Stimulated activated CD4-positive, alpha-beta T cell treated with anti-CD3 and anti-CD28 coated beads, Interleukin-12 subunit alpha, Interleukin-12 subunit beta, amount 100 ng/mL, for 24 hours (primary cell): ENCODE measurements at regions not wholly inside any gene's neighbourhood (a gene's known extent, or its start where the extent isn't known, plus 50 kb on each side); places are given as distances from the start of the nearest gene placed in this dataset.

Experiments
- DNase-seq, 2 experiments: peaks; one replicate each; pipeline ENCODE4 v3.0.0-alpha.2; 2020; ENCODE audit warnings: low read depth in 2 of 2

- DNase-seq = no peak
These were observed 1928.2 kb upstream of the WWC1 start for GRCh38 chr5:166363087-166363760.

GRCh38 chr5:166365164-166365563, 1926.3 kb upstream of the WWC1 start:
- no peak for DNase-seq

GRCh38 chr5:166367391-166367790, 1924.1 kb upstream of the WWC1 start:
- DNase-seq = no peak

GRCh38 chr5:166369346-166369745, 1922.1 kb upstream of the WWC1 start:
- no peak for DNase-seq

GRCh38 chr5:166369807-166370206, 1921.6 kb upstream of the WWC1 start:
- no peak for DNase-seq

GRCh38 chr5:166370928-166371690, 1920.3 kb upstream of the WWC1 start:
- no peak for DNase-seq

- no peak for DNase-seq
These were observed 1917.6 kb upstream of the WWC1 start for GRCh38 chr5:166373817-166374216.

GRCh38 chr5:166377756-166378155, 1913.7 kb upstream of the WWC1 start:
- DNase-seq = no peak

GRCh38 chr5:166379517-166379916, 1911.9 kb upstream of the WWC1 start:
- DNase-seq = no peak

GRCh38 chr5:166382031-166382430, 1909.4 kb upstream of the WWC1 start:
- no peak for DNase-seq

- DNase-seq = no peak
These were observed 1893.3 kb upstream of the WWC1 start for GRCh38 chr5:166398131-166398530.

GRCh38 chr5:166399781-166400180, 1891.7 kb upstream of the WWC1 start:
- DNase-seq = no peak

GRCh38 chr5:166401391-166401790, 1890.1 kb upstream of the WWC1 start:
- DNase-seq = no peak

- no peak for DNase-seq
These were observed 1879.3 kb upstream of the WWC1 start for GRCh38 chr5:166412191-166412590.

GRCh38 chr5:166427211-166427610, 1864.2 kb upstream of the WWC1 start:
- DNase-seq = no peak

GRCh38 chr5:166428264-166428803, 1863.1 kb upstream of the WWC1 start:
- no peak for DNase-seq

GRCh38 chr5:166430491-166431319, 1860.7 kb upstream of the WWC1 start:
- no peak for DNase-seq

- no peak for DNase-seq
These were observed 1860.0 kb upstream of the WWC1 start for GRCh38 chr5:166431456-166431855.

- no peak for DNase-seq
These were observed 1857.8 kb upstream of the WWC1 start for GRCh38 chr5:166433679-166434078.

GRCh38 chr5:166436872-166437271, 1854.6 kb upstream of the WWC1 start:
- DNase-seq = no peak

- no peak for DNase-seq
These were observed 1805.1 kb upstream of the WWC1 start for GRCh38 chr5:166486348-166486747.

GRCh38 chr5:166488560-166488959, 1802.9 kb upstream of the WWC1 start:
- DNase-seq = no peak
